Naive thymus-derived CD8-positive, alpha-beta T cell (primary cell): ENCODE measurements at regions not wholly inside any gene's neighbourhood (a gene's known extent, or its start where the extent isn't known, plus 50 kb on each side); places are given as distances from the start of the nearest gene placed in this dataset.
"Not testable (repeated sequence)": the region's sequence is repeated elsewhere in the genome, so short reads cannot be mapped to it uniquely, and the experiment has no call there.

Source experiments
- ATAC-seq, 2 donors: fragments of 150-1000 bp; cut with Tn5 transposase in 1 of 2; sonication (Bioruptor Pico), chemical (Tn5 transposase) in 1 of 2; 1 replicate in 1 of 2; 2 replicates in 1 of 2; pipeline ENCODE4 v1.10.0; 2021; ENCODE audit warnings: mild to moderate bottlenecking in 2 of 2, moderate library complexity in 2 of 2
- POLR2A ChIA-PET: fragments of 350-600 bp; sonication (Branson Sonifier 250); formaldehyde crosslinking; loops from one replicate; lab custom pipeline; 2021; ENCODE audit warnings: antibody characterized with exemption; lab: Charles Lee
- DNase-seq, 10 donors: peaks; one replicate each; pipeline versions ENCODE4 v3.0.0 to v3.0.0-alpha.2; 2020 to 2022
- H3K27ac Mint-ChIP-seq, 10 donors: one replicate each; pipeline ENCODE4 v1.8.0; 2020 to 2022; ENCODE audit warnings: mild to moderate bottlenecking in 10 of 10, mixed read lengths in 10 of 10, moderate library complexity in 4 of 10, inconsistent platforms in 1 of 10
- H3K27me3 Mint-ChIP-seq, 5 donors: one replicate each; pipeline ENCODE4 v1.8.0; 2021 to 2022; ENCODE audit warnings: mixed read lengths in 5 of 5
- H3K36me3 Mint-ChIP-seq, 3 donors: one replicate each; pipeline ENCODE4 v1.8.0; 2020 to 2022; ENCODE audit warnings: mixed read lengths in 3 of 3, mild to moderate bottlenecking in 2 of 3, inconsistent platforms in 1 of 3
- H3K4me1 Mint-ChIP-seq, 4 donors: one replicate each; pipeline ENCODE4 v1.8.0; 2021 to 2022; ENCODE audit warnings: mixed read lengths in 4 of 4
- H3K4me3 Mint-ChIP-seq, 10 donors: one replicate each; pipeline ENCODE4 v1.8.0; 2020 to 2022; ENCODE audit warnings: mild to moderate bottlenecking in 10 of 10, mixed read lengths in 10 of 10, moderate library complexity in 6 of 10, inconsistent platforms in 1 of 10
- H3K9me3 Mint-ChIP-seq, 9 donors: one replicate each; pipeline ENCODE4 v1.8.0; 2020 to 2022; ENCODE audit warnings: mixed read lengths in 9 of 9, mild to moderate bottlenecking in 3 of 9, inconsistent platforms in 1 of 9, moderate library complexity in 1 of 9

DNA sequence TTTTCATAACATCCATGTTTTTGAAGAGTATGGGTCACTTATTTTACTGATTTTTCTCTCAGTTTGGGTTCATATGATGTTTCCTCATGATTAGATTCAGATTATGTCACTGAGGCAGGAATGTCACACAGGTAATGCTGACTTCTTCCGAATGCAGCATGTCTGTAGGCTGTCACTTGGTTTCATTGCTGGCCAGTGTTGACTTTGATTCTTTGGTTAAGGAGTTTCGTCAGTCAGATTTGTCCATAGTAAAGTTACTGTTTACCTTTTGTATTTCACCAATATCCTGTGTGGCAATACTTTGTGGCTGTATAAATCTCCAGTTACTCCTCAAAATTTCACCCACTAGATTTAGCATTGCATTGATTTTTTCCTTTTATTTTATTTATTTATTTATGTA is 105.6 kb downstream of the MRPL57 start:
- ATAC-seq: no peak
- no peaks in the 10 kb centered on the region for H3K9me3 Mint-ChIP-seq
- no peak overlapping the region for H3K4me3 Mint-ChIP-seq
- H3K27me3 Mint-ChIP-seq: peaks cover 3 to 15% (median 9%) of the 10 kb centered on the region in 5 donors
- H3K27ac Mint-ChIP-seq: no peak overlapping the region
- POLR2A ChIA-PET: no interaction called here
- no peak for DNase-seq
- no peaks in the 10 kb centered on the region for H3K36me3 Mint-ChIP-seq
- H3K4me1 Mint-ChIP-seq: no peaks in the 10 kb centered on the region

DNA sequence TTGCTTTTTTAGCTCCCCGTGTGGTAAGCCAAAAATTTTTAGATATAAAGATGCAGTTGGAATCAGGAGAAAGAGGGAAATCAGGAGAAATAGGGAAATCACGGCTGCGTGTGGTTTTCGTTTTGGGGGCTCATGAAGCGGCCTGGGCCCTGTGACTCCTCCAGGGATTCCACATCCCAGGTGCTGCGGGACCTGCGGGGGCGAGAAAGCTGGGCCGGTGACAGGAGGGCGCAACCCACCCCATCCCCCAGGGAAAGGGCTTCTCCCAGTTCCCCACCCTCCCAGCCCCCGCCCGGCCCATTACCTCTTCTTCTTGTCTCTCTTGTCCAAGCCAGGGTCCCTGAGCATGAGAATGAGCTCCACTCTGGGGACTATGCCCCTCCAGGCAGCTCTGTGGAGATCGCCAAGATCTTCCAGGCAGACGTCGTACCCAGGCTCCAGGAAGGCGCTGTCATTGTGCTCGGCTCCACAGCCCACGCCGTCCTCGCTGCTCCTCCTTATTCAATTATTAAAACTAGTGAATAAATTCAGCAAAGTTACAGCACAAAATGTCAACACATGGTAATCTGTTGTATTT is 111.0 kb downstream of the MRPL57 start:
- POLR2A ChIA-PET: no interaction called here
- no peak for DNase-seq
- H3K4me3 Mint-ChIP-seq: no peak overlapping the region

DNA sequence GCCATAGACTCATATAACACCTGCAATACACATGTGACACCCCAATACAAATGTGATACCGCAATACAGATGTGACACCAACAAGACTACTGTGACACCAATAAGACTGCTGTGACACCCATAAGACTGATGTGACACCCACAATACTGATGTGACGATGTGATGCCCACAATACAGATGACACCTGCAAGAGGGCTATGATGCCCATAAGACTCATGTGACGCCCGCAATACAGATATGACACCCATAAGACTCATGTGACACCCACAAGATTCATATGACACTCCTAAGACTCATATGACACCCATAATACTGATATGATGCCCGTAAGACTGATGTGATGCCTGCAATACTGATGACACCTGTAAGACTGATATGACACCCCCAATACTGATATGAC is 113.0 kb downstream of the MRPL57 start:
- POLR2A ChIA-PET: no interaction called here

More for the DNA sequence above, 111.0 kb downstream of the MRPL57 start:
- peaks cover 0 to 15% (median 6%) of the 10 kb centered on the region in 5 donors for H3K27me3 Mint-ChIP-seq
- no peak for ATAC-seq
- H3K9me3 Mint-ChIP-seq: no peaks in the 10 kb centered on the region
- H3K36me3 Mint-ChIP-seq: no peaks in the 10 kb centered on the region
- no peaks in the 10 kb centered on the region for H3K4me1 Mint-ChIP-seq
- no peak overlapping the region for H3K27ac Mint-ChIP-seq

DNA sequence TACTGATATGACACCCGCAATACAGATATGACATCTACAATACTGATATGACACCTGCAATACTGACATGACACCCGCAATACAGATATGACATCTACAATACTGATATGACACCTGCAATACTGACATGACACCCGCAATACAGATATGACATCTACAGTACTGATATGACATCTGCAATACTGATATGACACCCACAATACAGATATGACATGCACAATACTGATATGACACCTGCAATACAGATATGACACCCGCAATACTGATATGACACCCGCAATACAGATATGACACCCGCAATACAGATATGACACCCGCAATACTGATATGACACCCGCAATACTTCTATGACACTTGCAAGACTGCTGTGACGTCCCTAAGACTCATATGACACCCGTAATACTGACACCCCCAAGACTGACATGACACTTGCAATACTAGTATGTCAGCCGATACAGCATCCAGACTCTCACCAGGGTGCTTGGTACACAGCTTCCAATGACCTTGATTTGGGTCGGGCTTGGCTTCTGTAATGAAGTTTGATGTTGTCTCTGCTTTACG is 114.1 kb downstream of the MRPL57 start:
- H3K36me3 Mint-ChIP-seq, DNase-seq, H3K4me3 Mint-ChIP-seq, H3K27ac Mint-ChIP-seq, H3K4me1 Mint-ChIP-seq, POLR2A ChIA-PET, ATAC-seq, H3K27me3 Mint-ChIP-seq, H3K9me3 Mint-ChIP-seq: not testable (repeated sequence)

More for the DNA sequence above, 113.0 kb downstream of the MRPL57 start:
- ATAC-seq (no peak), DNase-seq (no peak)
- Mint-ChIP-seq H3K27me3 (peaks cover 0 to 8% (median 2%) of the 10 kb centered on the region in 5 donors), H3K36me3 (no peaks in the 10 kb centered on the region), H3K9me3 (peaks cover 0 to 1% (median 0%) of the 10 kb centered on the region in 9 donors), H3K27ac (no peak overlapping the region), H3K4me3 (no peak overlapping the region), H3K4me1 (no peaks in the 10 kb centered on the region)

DNA sequence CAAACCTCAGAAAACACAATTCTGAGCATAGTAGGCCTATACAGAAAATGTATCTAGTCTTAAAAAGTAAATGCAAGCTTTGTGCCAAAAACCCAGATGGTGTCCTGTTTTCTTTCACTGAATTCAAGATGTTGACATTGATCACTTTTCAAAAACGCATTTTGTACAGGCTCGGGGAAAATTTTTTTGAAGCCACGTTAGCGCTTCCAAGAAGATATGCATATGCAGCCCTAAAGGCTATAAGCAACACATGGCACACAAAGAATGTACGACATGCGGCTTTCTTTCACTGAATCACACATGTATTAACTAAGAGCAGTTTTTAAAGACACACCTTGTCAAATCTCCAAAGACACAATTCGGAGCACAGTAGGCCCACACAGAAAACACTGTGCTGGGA is 115.4 kb downstream of the MRPL57 start:
- no peak overlapping the region for H3K27ac Mint-ChIP-seq

DNA sequence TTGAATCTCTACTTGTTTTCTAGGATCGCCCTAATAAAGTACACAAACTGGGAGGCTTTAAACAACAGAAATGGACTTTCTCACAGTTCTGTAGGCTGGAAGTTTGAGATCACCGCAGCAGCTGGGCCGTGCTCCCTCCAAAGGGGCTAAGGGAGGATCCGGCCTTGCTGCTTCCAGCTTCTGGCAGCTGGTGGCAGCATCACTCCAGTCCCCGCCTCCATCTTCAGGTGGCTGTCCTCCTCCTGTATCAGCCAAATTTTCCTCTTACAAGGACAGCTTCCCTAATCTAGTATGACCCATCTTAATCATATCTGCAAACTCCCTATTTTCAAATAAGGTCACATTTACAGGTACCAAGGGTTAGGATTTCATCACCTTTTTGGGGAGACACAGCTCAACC is 120.5 kb downstream of the MRPL57 start:
- H3K4me3 Mint-ChIP-seq: peak overlapping the region in 9 of 10 donors; percentile 42 to 95 (median 89)
- H3K27ac Mint-ChIP-seq: peak overlapping the region in 9 of 10 donors; percentile 70 to 95 (median 87)
- H3K9me3 Mint-ChIP-seq, H3K36me3 Mint-ChIP-seq, H3K27me3 Mint-ChIP-seq: not testable (repeated sequence)
- H3K4me1 Mint-ChIP-seq: peaks cover 13 to 27% (median 22%) of the 10 kb centered on the region in 4 donors
- peak; percentile 32 to 35 for ATAC-seq
- POLR2A ChIA-PET: interaction anchor here (1.1 to 3.4 kb wide), 4 partner anchors 120 to 307 kb away, joined by 5 to 12 read pairs (median 10); partner anchors contain the start of genes MICU2, MRPL57, SKA3 and ZDHHC20
- peak; percentile 9 to 70 (median 26) for DNase-seq

More for the DNA sequence above, 115.4 kb downstream of the MRPL57 start:
- DNase-seq: no peak
- Mint-ChIP-seq H3K36me3 (no peaks in the 10 kb centered on the region), H3K27me3 (no peaks in the 10 kb centered on the region), H3K4me1 (peaks cover 0 to 1% (median under 1%) of the 10 kb centered on the region in 4 donors), H3K4me3 (no peak overlapping the region), H3K9me3 (peaks cover 0 to 1% (median 0%) of the 10 kb centered on the region in 9 donors)
- POLR2A ChIA-PET: interaction anchor here (0.6 kb wide), 1 partner anchor 186 kb away, joined by 3 read pairs; no protein-coding TSS in a partner anchor
- no peak for ATAC-seq

DNA sequence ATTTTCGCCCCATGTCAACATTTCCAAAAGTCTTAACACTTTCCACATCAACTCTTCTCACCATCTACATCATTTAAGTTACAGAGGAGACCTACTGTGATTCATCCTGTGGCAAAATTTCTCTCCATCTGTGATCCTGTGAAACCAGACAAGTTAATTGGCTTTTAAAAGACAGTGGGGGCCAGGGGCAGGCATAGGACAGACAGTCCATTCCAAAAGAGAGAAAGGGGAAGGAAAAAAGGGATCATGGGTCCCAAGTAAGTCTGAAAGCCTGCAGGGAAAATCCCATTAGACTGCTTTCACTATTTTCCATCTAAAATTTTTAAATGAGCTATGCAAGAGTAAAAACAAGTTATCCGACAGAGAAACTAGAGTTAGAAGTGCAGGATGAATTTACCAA is 121.0 kb downstream of the MRPL57 start:
- Mint-ChIP-seq H3K4me3 (peak overlapping the region; percentile 82 to 95 (median 89)), H3K4me1 (peaks cover 13 to 27% (median 22%) of the 10 kb centered on the region in 4 donors), H3K27ac (peak overlapping the region; percentile 35 to 95 (median 85)), H3K27me3 (no peaks in the 10 kb centered on the region), H3K36me3 (no peaks in the 10 kb centered on the region), H3K9me3 (peaks cover 0 to 1% (median 0%) of the 10 kb centered on the region in 9 donors)
- POLR2A ChIA-PET: interaction anchor here (1.1 to 3.4 kb wide), 5 partner anchors 121 to 306 kb away, joined by 3 to 12 read pairs (median 8); partner anchors contain the start of genes MICU2, MRPL57, SKA3 and ZDHHC20
- DNase-seq: no peak
- no peak for ATAC-seq

DNA sequence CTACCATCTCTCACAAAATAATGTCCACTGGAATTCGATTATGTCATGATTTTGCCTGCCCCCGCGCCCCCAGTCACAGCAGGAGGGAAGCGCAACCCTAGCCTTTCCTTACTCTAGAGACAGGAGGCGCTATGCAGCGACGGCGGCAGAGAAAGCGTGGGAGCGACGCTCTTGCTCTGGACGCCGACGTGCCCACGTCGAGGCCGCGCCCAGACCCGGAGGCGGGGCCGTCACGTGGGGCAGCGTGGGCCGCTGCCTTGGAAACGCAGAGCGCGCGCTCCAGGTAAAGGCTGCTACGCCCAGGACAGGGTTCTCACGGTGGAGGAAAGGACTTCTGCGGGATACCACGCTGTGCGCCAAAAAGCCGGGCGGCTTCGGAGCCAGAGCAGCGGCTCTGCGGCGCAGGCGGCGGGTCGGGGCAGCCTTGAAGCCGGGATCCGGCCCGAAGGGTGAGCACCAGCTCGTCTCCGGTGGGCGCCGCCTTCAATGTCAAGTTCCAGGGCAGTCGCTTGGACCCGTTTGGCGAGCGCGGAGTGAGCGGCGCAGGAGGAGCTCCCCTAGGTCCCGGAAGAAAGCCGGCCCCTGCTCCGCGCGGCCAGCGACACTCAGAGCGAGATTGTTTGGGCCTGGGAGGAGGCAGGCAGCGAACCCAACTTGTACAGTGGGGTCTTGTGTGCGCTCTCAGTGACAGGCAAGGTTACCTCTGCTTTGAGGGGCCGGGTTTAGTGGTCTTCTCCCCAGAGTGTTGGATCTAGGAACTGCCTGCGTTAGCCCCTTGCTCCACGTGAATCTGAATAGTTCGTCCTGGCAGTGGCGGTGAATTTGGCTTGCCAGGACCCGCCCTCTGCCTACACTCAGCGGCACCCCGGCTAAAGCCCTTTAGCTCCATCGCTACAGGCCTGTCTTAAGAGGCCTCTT is 121.7 kb downstream of the MRPL57 start:
- Mint-ChIP-seq H3K27ac (peak overlapping the region; percentile 35 to 95 (median 87)), H3K4me1 (peaks cover 13 to 27% (median 22%) of the 10 kb centered on the region in 4 donors), H3K27me3 (no peaks in the 10 kb centered on the region), H3K9me3 (no peaks in the 10 kb centered on the region), H3K4me3 (peak overlapping the region; percentile 82 to 95 (median 89)), H3K36me3 (peaks cover 0 to 5% (median under 1%) of the 10 kb centered on the region in 3 donors)
- POLR2A ChIA-PET: interaction anchor here (0.6 to 3.4 kb wide), 8 partner anchors 94 to 306 kb away, joined by 3 to 12 read pairs (median 6); partner anchors contain the start of genes MICU2, MRPL57, SKA3 and ZDHHC20
- ATAC-seq: peak; percentile 86 to 95
- peak; percentile 78 to 91 (median 84) for DNase-seq

DNA sequence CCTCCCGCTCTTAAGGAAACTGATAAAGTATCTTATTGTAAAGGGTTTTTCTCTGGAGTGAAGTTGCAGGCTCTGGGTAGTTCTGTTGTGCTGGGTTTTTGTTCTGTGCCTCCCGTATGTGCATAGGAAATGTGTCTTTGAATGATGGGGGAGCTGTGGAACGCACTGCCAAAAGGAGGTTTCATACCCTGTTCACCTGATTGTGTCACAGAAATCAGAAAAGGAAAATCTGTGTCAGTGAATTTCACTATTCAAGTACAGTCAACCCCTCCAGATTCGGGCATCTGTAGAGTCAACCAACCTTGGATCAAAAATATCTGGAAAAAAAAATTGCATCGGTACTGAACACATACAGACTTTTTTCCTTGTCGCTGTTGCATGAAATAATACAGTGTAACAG is 127.8 kb downstream of the MRPL57 start:
- Mint-ChIP-seq H3K27me3 (no peaks in the 10 kb centered on the region), H3K9me3 (no peaks in the 10 kb centered on the region), H3K36me3 (peaks cover 0 to 13% (median 7%) of the 10 kb centered on the region in 3 donors), H3K27ac (no peak overlapping the region), H3K4me3 (no peak overlapping the region), H3K4me1 (peaks cover under 1 to 4% (median 2%) of the 10 kb centered on the region in 4 donors)
- DNase-seq (no peak), ATAC-seq (no peak)
- POLR2A ChIA-PET: no interaction called here

DNA sequence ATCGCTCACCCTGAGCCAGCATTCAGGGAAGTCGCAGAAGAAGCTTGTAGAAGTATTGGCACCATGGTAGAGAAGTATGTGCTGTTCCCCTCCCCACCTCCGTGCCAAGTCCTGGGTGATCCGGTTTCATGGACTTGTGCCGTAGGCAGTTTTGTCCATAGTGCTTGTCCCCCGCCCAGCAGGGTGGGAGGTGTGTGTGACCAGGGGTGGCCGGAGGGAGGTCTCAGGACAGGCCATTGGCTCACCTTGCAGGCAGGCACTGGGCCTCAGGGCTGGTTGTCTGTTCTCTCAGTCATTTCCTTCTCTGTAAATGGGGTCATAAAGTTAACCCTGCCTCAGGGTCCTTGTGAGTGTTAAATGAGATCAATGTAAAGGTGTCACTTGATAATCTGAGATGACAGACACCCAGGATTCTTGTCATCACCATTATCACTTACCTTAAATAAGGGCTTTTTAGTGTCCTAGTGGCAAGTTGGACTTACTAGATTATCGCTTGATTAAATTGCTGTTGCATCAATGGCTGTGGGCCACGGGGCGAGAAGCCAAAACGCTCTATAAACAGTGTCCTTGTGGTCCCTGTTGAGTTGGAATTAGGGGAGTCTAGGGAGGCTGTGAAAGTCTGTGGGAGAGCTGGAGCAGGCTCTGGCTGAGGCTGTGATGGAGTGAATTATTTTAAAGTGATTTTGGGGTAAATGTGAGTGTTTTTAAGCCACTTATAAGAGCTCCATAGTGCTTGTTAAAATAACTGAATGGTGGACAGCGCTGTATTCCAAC is 130.0 kb downstream of the MRPL57 start:
- POLR2A ChIA-PET, ATAC-seq, H3K4me1 Mint-ChIP-seq, H3K9me3 Mint-ChIP-seq, H3K27me3 Mint-ChIP-seq, H3K4me3 Mint-ChIP-seq, DNase-seq, H3K27ac Mint-ChIP-seq: not testable (repeated sequence)
- H3K36me3 Mint-ChIP-seq: peaks cover 0 to 13% (median 11%) of the 10 kb centered on the region in 3 donors

DNA sequence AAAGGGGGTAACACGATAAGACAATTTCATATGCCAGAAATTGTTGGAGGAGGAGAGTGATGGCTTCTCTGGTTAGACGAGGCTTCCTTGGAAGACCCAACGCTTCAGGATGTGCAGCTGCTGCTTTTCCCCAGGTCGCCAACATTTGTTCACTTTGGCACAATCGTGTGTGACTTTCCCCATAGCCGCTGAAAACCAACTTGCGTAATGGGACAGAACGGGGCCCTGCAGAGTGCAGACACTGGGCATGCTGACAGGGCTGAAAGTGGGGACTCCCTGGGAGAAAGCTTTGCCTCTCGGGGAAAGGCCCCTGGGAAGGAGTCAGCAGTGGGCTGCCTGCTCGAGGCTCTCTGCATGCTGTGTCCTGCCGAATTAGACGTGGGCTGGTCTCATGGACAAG is 130.7 kb downstream of the MRPL57 start:
- H3K4me1 Mint-ChIP-seq, ATAC-seq, H3K4me3 Mint-ChIP-seq, H3K27me3 Mint-ChIP-seq, DNase-seq, H3K27ac Mint-ChIP-seq, H3K9me3 Mint-ChIP-seq, POLR2A ChIA-PET: not testable (repeated sequence)
- H3K36me3 Mint-ChIP-seq: peaks cover 0 to 14% (median 13%) of the 10 kb centered on the region in 3 donors

DNA sequence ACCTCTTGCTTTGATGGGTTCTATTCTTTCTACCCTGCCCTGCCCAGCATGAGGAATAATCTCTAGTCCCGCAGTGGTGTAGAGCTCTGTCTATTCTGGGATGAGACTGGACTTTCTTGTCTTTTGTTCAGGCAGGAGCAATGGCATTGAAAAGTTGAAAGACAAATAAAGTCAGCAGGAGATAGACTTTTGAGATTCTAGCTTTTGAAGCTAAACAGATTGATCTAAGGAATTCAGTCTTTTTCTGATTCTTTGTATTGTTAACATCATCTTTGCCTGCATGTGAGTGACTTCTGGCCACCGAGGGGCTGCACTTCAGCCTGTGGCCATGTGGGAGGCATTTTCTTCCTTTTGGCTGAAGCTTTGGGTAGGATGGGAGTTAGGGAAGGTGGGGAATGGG is 132.4 kb downstream of the MRPL57 start:
- Mint-ChIP-seq H3K27ac (peak overlapping the region in 1 of 10 donors; percentile 32), H3K4me3 (no peak overlapping the region)

More for the DNA sequence above, 132.4 kb downstream of the MRPL57 start:
- Mint-ChIP-seq H3K9me3 (no peaks in the 10 kb centered on the region), H3K4me1 (no peaks in the 10 kb centered on the region), H3K36me3 (peaks cover 0 to 14% (median 10%) of the 10 kb centered on the region in 3 donors), H3K27me3 (no peaks in the 10 kb centered on the region)
- DNase-seq: no peak
- no peak for ATAC-seq
- POLR2A ChIA-PET: no interaction called here
